Right forelimb (tissue), 1 donor: ENCODE measurements at regions not wholly inside any gene's neighbourhood (a gene's known extent, or its start where the extent isn't known, plus 50 kb on each side); places are given as distances from the start of the nearest gene placed in this dataset.
"Not testable (repeated sequence)": the region's sequence is repeated elsewhere in the genome, so short reads cannot be mapped to it uniquely, and the experiment has no call there.

ENCODE experiments used
- DNase-seq: peaks from one replicate; pipeline ENCODE4 v3.0.0-alpha.2; 2018

GRCh38 chr6:19336579-19336978 is 500.6 kb upstream of the ID4 start:
- no peak for DNase-seq

- no peak for DNase-seq
Measured at GRCh38 chr6:19337101-19337500, 500.1 kb upstream of the ID4 start.

GRCh38 chr6:19342616-19343015 is 494.6 kb upstream of the ID4 start:
- DNase-seq = no peak

- DNase-seq = no peak
Measured at GRCh38 chr6:19349429-19349828, 487.7 kb upstream of the ID4 start.

GRCh38 chr6:19354181-19354580 is 483.0 kb upstream of the ID4 start:
- no peak for DNase-seq

- DNase-seq = no peak
Measured at GRCh38 chr6:19356692-19357091, 480.5 kb upstream of the ID4 start.

GRCh38 chr6:19362396-19362795 is 474.8 kb upstream of the ID4 start:
- no peak for DNase-seq

- no peak for DNase-seq
Measured at GRCh38 chr6:19368511-19368910, 468.7 kb upstream of the ID4 start.

GRCh38 chr6:19369785-19370184 is 467.4 kb upstream of the ID4 start:
- no peak for DNase-seq

GRCh38 chr6:19370831-19371230 is 466.3 kb upstream of the ID4 start:
- no peak for DNase-seq

GRCh38 chr6:19375613-19376012 is 461.6 kb upstream of the ID4 start:
- DNase-seq = no peak

GRCh38 chr6:19377722-19378121 is 459.4 kb upstream of the ID4 start:
- no peak for DNase-seq

- DNase-seq = no peak
Measured at GRCh38 chr6:19380293-19380692, 456.9 kb upstream of the ID4 start.

- DNase-seq = no peak
Measured at GRCh38 chr6:19382676-19383075, 454.5 kb upstream of the ID4 start.

- DNase-seq = no peak
Measured at GRCh38 chr6:19391926-19392325, 445.2 kb upstream of the ID4 start.

GRCh38 chr6:19394051-19394450 is 443.1 kb upstream of the ID4 start:
- no peak for DNase-seq

GRCh38 chr6:19394687-19395086 is 442.5 kb upstream of the ID4 start:
- DNase-seq = no peak

GRCh38 chr6:19395316-19395715 is 441.9 kb upstream of the ID4 start:
- DNase-seq = no peak

GRCh38 chr6:19399406-19399805 is 437.8 kb upstream of the ID4 start:
- DNase-seq = peak; percentile 44

GRCh38 chr6:19404884-19405283 is 432.3 kb upstream of the ID4 start:
- DNase-seq = not testable (repeated sequence)

- no peak for DNase-seq
Measured at GRCh38 chr6:19408331-19408730, 428.8 kb upstream of the ID4 start.

GRCh38 chr6:19410481-19410880 is 426.7 kb upstream of the ID4 start:
- DNase-seq = no peak

GRCh38 chr6:19413323-19413722 is 423.8 kb upstream of the ID4 start:
- DNase-seq = no peak

- DNase-seq = no peak
Measured at GRCh38 chr6:19415605-19416326, 421.4 kb upstream of the ID4 start.

- DNase-seq = no peak
Measured at GRCh38 chr6:19416811-19417210, 420.4 kb upstream of the ID4 start.
